OCI-LY7 (cell line): ENCODE measurements at regions not wholly inside any gene's neighbourhood (a gene's known extent, or its start where the extent isn't known, plus 50 kb on each side); places are given as distances from the start of the nearest gene placed in this dataset.

Source experiments
- BruUV-seq: library from RNA; stranded (reverse); fragments of 400-500 nt; replicated peaks from 2 replicates; lab custom pipeline; 2021; lab: Mats Ljungman, UMichigan
- CTCF ChIA-PET: fragments of 300-600 bp; sonication (Branson Sonifier 250); formaldehyde crosslinking; loops from one replicate; lab custom pipeline; 2022; ENCODE audit warnings: antibody characterized with exemption; ENCODE audit not compliant: unreplicated experiment; lab: Charles Lee
- POLR2A ChIA-PET: fragments of 300-600 bp; sonication (Branson Sonifier 250); formaldehyde crosslinking; loops from one replicate; lab custom pipeline; 2022; ENCODE audit warnings: antibody characterized with exemption; lab: Charles Lee
- DNase-seq: peaks from one replicate; pipeline ENCODE4 v3.0.0-alpha.2; 2015; ENCODE audit warnings: low spot score
- H2AFZ ChIP-seq: fragments of 200-600 bp; sonication (generic), shearing (Covaris generic); 2 replicates; pipeline ENCODE4 v1.6.1; 2014; ENCODE audit warnings: mild to moderate bottlenecking, antibody characterized with exemption, low read length, moderate library complexity
- H3K27ac ChIP-seq: fragments of 200-600 bp; sonication (generic); 2 replicates; pipeline ENCODE4 v1.5.1; 2014; ENCODE audit warnings: mixed run types, low read depth, mild to moderate bottlenecking, moderate library complexity, low read length, inconsistent platforms; ENCODE audit not compliant: poor library complexity, severe bottlenecking
- H3K36me3 ChIP-seq: fragments of 200-600 bp; sonication (generic); 2 replicates; pipeline ENCODE4 v1.6.1; 2014; ENCODE audit warnings: mild to moderate bottlenecking, antibody characterized with exemption, low read length, moderate library complexity, mixed read lengths; ENCODE audit not compliant: insufficient read depth
- H3K4me1 ChIP-seq: fragments of 200-600 bp; sonication (generic); 2 replicates; pipeline ENCODE4 v1.5.1; 2014; ENCODE audit warnings: mild to moderate bottlenecking, low read length; ENCODE audit not compliant: insufficient read depth, poor library complexity, severe bottlenecking
- H3K4me2 ChIP-seq: fragments of 200-600 bp; sonication (generic); 2 replicates; pipeline ENCODE4 v1.6.1; 2014; ENCODE audit warnings: mild to moderate bottlenecking, low read length
- H3K4me3 ChIP-seq: fragments of 200-600 bp; sonication (generic); 2 replicates; pipeline ENCODE4 v1.5.1; 2014; ENCODE audit warnings: mild to moderate bottlenecking, low read depth, low read length; ENCODE audit not compliant: poor library complexity, severe bottlenecking
- H3K79me2 ChIP-seq: fragments of 200-600 bp; sonication (generic); 2 replicates; pipeline ENCODE4 v1.6.1; 2016; ENCODE audit warnings: low read depth, mild to moderate bottlenecking, low read length, moderate library complexity, mixed read lengths; ENCODE audit not compliant: insufficient read depth
- H3K9me2 ChIP-seq: fragments of 200-600 bp; sonication (generic); 2 replicates; pipeline ENCODE4 v1.6.1; 2016; ENCODE audit warnings: mild to moderate bottlenecking, low read length, mixed read lengths; ENCODE audit not compliant: insufficient read depth
- H3K9me3 ChIP-seq: fragments of 200-600 bp; sonication (generic); 2 replicates; pipeline ENCODE4 v1.6.1; 2014; ENCODE audit warnings: mild to moderate bottlenecking, mixed run types, low read length, mixed read lengths
- H4K20me1 ChIP-seq: fragments of 200-600 bp; sonication (generic); 2 replicates; pipeline ENCODE4 v1.6.1; 2014; ENCODE audit warnings: mild to moderate bottlenecking, antibody characterized with exemption, low read length, moderate library complexity, mixed read lengths; ENCODE audit not compliant: insufficient read depth
- CTCF ChIP-seq: fragments of 200-600 bp; sonication (generic); conservative IDR thresholded peaks from 2 replicates; pipeline ENCODE4 v1.5.1; 2014; ENCODE audit warnings: mild to moderate bottlenecking, antibody characterized with exemption, low read length, moderate library complexity, mixed read lengths
- EZH2phosphoT487 ChIP-seq: fragments of 200-600 bp; sonication (generic); IDR thresholded peaks from 2 replicates; pipeline ENCODE4 v1.6.1; 2018; ENCODE audit warnings: low read depth, borderline replicate concordance, mild to moderate bottlenecking, mixed run types, antibody characterized with exemption, low read length, moderate library complexity, mixed read lengths
- intact Hi-C: fragments of 100-400 bp; cut with micrococcal nuclease; formaldehyde crosslinking; loops from one replicate; pipeline ENCODE4 v1.10.0; 2022; ENCODE audit not compliant: unreplicated experiment

GRCh38 chr1:41983451-41983850 is 64.7 kb upstream of the HIVEP3 start:
- no peak overlapping the region for H3K4me3 ChIP-seq
- CTCF ChIA-PET: no interaction called here
- H3K4me2 ChIP-seq: no peak overlapping the region
- TF ChIP-seq EZH2phosphoT487 (no peak), CTCF (no peak)
- no peak overlapping the region for H2AFZ ChIP-seq
- no peaks in the 10 kb centered on the region for H4K20me1 ChIP-seq
- no peaks in the 10 kb centered on the region for H3K36me3 ChIP-seq
- POLR2A ChIA-PET: no interaction called here
- H3K9me2 ChIP-seq: no peaks in the 10 kb centered on the region
- BruUV-seq: no TSS peak
- H3K4me1 ChIP-seq: no peaks in the 10 kb centered on the region
- H3K27ac ChIP-seq: no peak overlapping the region
- H3K79me2 ChIP-seq: no peaks in the 10 kb centered on the region
- no peaks in the 10 kb centered on the region for H3K9me3 ChIP-seq
- no peak for DNase-seq
- intact Hi-C loops: no loop called here

- H3K9me2 ChIP-seq: no peaks in the 10 kb centered on the region
- BruUV-seq: no TSS peak
- no peaks in the 10 kb centered on the region for H3K9me3 ChIP-seq
- no peak overlapping the region for H3K27ac ChIP-seq
- H3K36me3 ChIP-seq: no peaks in the 10 kb centered on the region
- no peaks in the 10 kb centered on the region for H3K4me1 ChIP-seq
- no peak for DNase-seq
- ChIA-PET CTCF (no interaction called here), POLR2A (no interaction called here)
- H3K4me2 ChIP-seq: no peak overlapping the region
- no peak for TF ChIP-seq CTCF
- TF ChIP-seq EZH2phosphoT487: no peak
- H3K79me2 ChIP-seq: no peaks in the 10 kb centered on the region
- H4K20me1 ChIP-seq: no peaks in the 10 kb centered on the region
- intact Hi-C loops: no loop called here
- H3K4me3 ChIP-seq: no peak overlapping the region
- H2AFZ ChIP-seq: no peak overlapping the region
Measured at GRCh38 chr1:41981796-41982195, 63.1 kb upstream of the HIVEP3 start.

- H2AFZ ChIP-seq: no peak overlapping the region
- no peaks in the 10 kb centered on the region for H3K79me2 ChIP-seq
- no peak for DNase-seq
- no peak overlapping the region for H3K27ac ChIP-seq
- H3K4me2 ChIP-seq: no peak overlapping the region
- H3K4me1 ChIP-seq: no peaks in the 10 kb centered on the region
- no peaks in the 10 kb centered on the region for H3K36me3 ChIP-seq
- no peaks in the 10 kb centered on the region for H4K20me1 ChIP-seq
- ChIA-PET CTCF (no interaction called here), POLR2A (no interaction called here)
- no peaks in the 10 kb centered on the region for H3K9me2 ChIP-seq
- no TSS peak for BruUV-seq
- TF ChIP-seq EZH2phosphoT487 (no peak), CTCF (no peak)
- H3K4me3 ChIP-seq: no peak overlapping the region
- no peaks in the 10 kb centered on the region for H3K9me3 ChIP-seq
- intact Hi-C loops: no loop called here
Measured at GRCh38 chr1:41980827-41981653, 62.3 kb upstream of the HIVEP3 start.
